HAP-1 (cell line): ENCODE measurements at regions not wholly inside any gene's neighbourhood (a gene's known extent, or its start where the extent isn't known, plus 50 kb on each side); places are given as distances from the start of the nearest gene placed in this dataset.
A peak's percentile ranks its signal among the peaks of the same experiment; 100 is the strongest.

Experiments
- DNase-seq, 2 experiments: peaks; one replicate each; pipeline ENCODE4 v3.0.0-alpha.2; 2016 to 2020; ENCODE audit warnings: low spot score in 2 of 2
- H3K27me3 ChIP-seq: fragments of 250-450 bp; sonication (Bioruptor Pico); 2 replicates; pipeline ENCODE4 v1.5.1; 2020; ENCODE audit warnings: low read depth, mild to moderate bottlenecking, moderate library complexity
- H3K36me3 ChIP-seq: fragments of 250-450 bp; sonication (Bioruptor Pico); replicated peaks from 2 replicates; pipeline ENCODE4 v1.5.1; 2020; ENCODE audit warnings: mild to moderate bottlenecking
- H3K4me1 ChIP-seq: fragments of 250-450 bp; sonication (Bioruptor Pico); 2 replicates; pipeline ENCODE4 v1.5.1; 2020; ENCODE audit warnings: mild to moderate bottlenecking
- H3K4me3 ChIP-seq: fragments of 250-450 bp; sonication (Bioruptor Pico); 2 replicates; pipeline ENCODE4 v1.5.1; 2020; ENCODE audit warnings: mild to moderate bottlenecking, moderate library complexity
- H3K9me3 ChIP-seq: fragments of 250-450 bp; sonication (Bioruptor Pico); 2 replicates; pipeline ENCODE4 v1.5.1; 2020; ENCODE audit warnings: mild to moderate bottlenecking, moderate library complexity
- in situ Hi-C: fragments of 300-500 bp; cut with MboI; formaldehyde crosslinking; loops from 3 replicates; pipeline ENCODE4 v1.14.3; 2020; ENCODE audit warnings: low sequenced_read_pairs, inconsistent platforms, mixed read lengths

DNA sequence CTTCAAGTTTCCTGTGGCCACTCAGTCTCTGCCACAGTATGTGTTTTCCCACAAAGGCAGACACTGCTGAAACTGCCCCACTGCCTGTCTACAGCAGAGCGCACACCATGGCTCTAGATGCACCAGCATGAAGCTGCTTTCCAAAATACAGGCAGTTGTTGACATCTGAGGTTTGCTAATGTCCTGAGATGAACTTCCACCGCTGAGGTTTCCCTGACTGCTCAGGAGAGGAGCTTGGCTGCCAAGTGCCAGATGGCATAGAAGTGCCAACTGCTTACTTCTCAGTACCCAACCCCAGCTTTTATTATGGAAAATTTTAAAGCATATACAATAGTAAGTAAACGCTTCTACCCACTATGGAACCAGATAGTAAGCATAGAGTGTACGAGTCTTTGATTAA, 61.0 kb upstream of the EXOC1L start:
- in situ Hi-C loops, result no loop called here
- Histone ChIP-seq H3K4me3 (no peak overlapping the region), H3K9me3 (no peaks in the 10 kb centered on the region), H3K4me1 (no peaks in the 10 kb centered on the region; the same call in 1 of the 2 replicates), H3K36me3 (no peaks in the 10 kb centered on the region), H3K27me3 (no peaks in the 10 kb centered on the region)
- DNase-seq, result no peak

DNA sequence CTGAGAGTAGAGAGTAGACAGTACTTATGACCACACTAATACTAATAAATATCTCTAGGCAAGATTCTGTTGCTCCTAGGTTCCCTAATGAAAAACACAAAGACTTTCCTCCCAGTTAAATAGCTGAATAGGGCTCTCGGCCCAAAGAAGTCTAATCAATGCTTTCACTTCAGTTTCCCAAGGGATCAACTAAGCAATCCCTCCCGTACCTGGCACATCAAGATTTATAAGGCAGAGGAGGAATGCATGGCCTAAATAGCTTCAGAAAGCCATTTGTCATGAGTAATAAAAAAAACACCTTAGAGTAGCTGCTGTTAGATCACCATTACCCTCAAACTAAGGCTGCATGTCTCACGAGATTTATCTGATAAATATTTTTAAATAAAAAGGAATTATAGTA, 56.8 kb upstream of the EXOC1L start:
- Histone ChIP-seq H3K36me3 (no peaks in the 10 kb centered on the region), H3K27me3 (no peaks in the 10 kb centered on the region), H3K9me3 (no peaks in the 10 kb centered on the region), H3K4me1 (no peaks in the 10 kb centered on the region; the same call in 1 of the 2 replicates), H3K4me3 (no peak overlapping the region)
- in situ Hi-C loops, result no loop called here
- DNase-seq, result peak in 1 of 2 experiments; percentile 17

DNA sequence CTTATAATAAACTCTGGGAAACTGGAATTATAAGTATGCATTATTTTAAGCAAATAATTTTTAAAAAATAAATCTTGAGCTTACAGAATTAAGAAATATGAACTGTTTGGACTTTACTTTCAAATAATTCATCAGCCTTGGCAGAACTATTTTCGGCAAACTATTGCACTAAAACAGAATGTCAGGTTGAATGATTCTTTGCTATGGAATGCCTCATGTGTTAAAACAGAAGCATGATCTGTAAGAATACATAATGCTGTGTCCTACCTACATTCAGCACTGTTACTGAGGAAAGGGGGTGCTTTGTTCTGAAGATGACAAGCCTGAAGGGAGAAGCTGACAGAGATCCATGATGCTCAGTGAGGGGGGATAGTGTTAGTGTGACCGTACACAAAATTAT, 55.6 kb upstream of the EXOC1L start:
- no peak for DNase-seq
- H3K4me3 ChIP-seq, result no peak overlapping the region
- no peaks in the 10 kb centered on the region for H3K36me3 ChIP-seq
- H3K4me1 ChIP-seq, result peaks cover 7% of the 10 kb centered on the region
- in situ Hi-C loops, result no loop called here
- H3K27me3 ChIP-seq, result no peaks in the 10 kb centered on the region
- no peaks in the 10 kb centered on the region for H3K9me3 ChIP-seq

DNA sequence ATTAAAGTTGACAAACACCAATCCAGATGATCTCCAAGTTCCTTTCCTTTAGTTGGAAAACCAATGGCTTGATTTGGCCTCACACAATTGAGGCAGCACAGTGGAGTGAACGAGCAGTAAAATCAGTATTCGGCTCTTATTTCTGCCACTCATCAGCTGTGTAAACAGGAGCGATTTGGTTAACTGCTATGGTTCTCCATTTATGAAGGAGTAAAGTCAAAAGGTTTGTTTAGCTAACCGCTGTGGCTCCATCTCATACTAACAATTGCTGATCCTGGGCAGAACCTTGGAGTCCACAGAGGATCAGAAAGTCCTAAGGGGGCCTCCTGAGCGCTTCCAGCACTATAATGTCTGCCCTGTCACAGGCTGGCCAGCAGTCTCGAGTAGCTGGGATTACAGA, 54.5 kb upstream of the EXOC1L start:
- Histone ChIP-seq H3K36me3 (no peaks in the 10 kb centered on the region), H3K4me3 (no peak overlapping the region), H3K27me3 (no peaks in the 10 kb centered on the region), H3K9me3 (no peaks in the 10 kb centered on the region), H3K4me1 (peaks cover 7% of the 10 kb centered on the region)
- in situ Hi-C loops, result no loop called here
- no peak for DNase-seq

DNA sequence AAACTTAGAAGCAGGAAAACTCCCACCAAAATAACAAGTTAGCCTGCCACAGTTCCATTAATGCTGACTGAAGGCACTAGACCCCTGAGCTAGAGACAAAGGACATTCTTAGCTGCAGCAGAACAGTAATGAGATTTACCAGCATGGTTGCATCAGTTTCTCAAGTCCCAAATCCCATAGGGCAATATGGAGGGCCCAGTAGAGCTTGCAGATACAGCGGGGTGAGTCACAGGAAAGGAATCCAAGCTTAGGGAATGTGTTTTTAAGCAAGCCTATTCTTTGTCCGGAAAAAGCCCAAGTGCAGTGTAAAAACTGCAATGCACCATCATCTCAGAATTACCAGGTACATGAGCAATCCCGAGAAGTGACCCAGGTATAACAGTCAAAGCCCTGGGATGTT, 51.3 kb upstream of the EXOC1L start:
- H3K4me3 ChIP-seq, result no peak overlapping the region
- no peaks in the 10 kb centered on the region for H3K9me3 ChIP-seq
- no peaks in the 10 kb centered on the region for H3K27me3 ChIP-seq
- peaks cover 7% of the 10 kb centered on the region; the same call in 1 of the 2 replicates for H3K4me1 ChIP-seq
- no peaks in the 10 kb centered on the region for H3K36me3 ChIP-seq
- DNase-seq, result peak in 1 of 2 experiments; percentile 55
- in situ Hi-C loops, result no loop called here
